ENCODE measurements at regions not wholly inside any gene's neighbourhood (a gene's known extent, or its start where the extent isn't known, plus 50 kb on each side); places are given as distances from the start of the nearest gene placed in this dataset.

GRCh38 chr2:133906926-133907325 is 338.7 kb upstream of the NCKAP5 start:
- no peak for TF ChIP-seq POLR2A (IDR thresholded peaks at IDR 0.05)
- no peak for TF ChIP-seq POLR2AphosphoS5 (IDR thresholded peaks at IDR 0.05)
- no peak for TF ChIP-seq CTCF (IDR thresholded peaks at IDR 0.05)
- TF ChIP-seq EP300 (IDR thresholded peaks at IDR 0.05): no peak
- Histone ChIP-seq H3K27me3 (no peaks in the 10 kb centered on the region), H3K27ac (no peak overlapping the region), H3K4me3 (no peak overlapping the region), H3K4me1 (no peaks in the 10 kb centered on the region), H3K9me3 (no peaks in the 10 kb centered on the region), H3K36me3 (no peaks in the 10 kb centered on the region)
- DNase-seq (no peak), ATAC-seq (ENCODE audit: low FRiP score in 2 of 2) (no peak)

GRCh38 chr2:133908171-133908570 is 339.9 kb upstream of the NCKAP5 start:
- Histone ChIP-seq H3K27me3 (no peaks in the 10 kb centered on the region), H3K36me3 (no peaks in the 10 kb centered on the region), H3K4me3 (no peak overlapping the region), H3K27ac (no peak overlapping the region), H3K9me3 (no peaks in the 10 kb centered on the region), H3K4me1 (no peaks in the 10 kb centered on the region)
- ATAC-seq (ENCODE audit: low FRiP score in 2 of 2) (no peak), DNase-seq (no peak)
- TF ChIP-seq EP300 (IDR thresholded peaks at IDR 0.05) (no peak), CTCF (IDR thresholded peaks at IDR 0.05) (no peak), POLR2AphosphoS5 (IDR thresholded peaks at IDR 0.05) (no peak), POLR2A (IDR thresholded peaks at IDR 0.05) (no peak)

- 77 to 86% methylated on average over 1 of the region's 1 CpG for WGBS, 2 donors
- Histone ChIP-seq H3K9me3 (no peaks in the 10 kb centered on the region), H3K4me1 (no peaks in the 10 kb centered on the region), H3K36me3 (no peaks in the 10 kb centered on the region), H3K27ac (no peak overlapping the region), H3K27me3 (no peaks in the 10 kb centered on the region), H3K4me3 (no peak overlapping the region)
- ATAC-seq (ENCODE audit: low FRiP score in 2 of 2) (no peak), DNase-seq (no peak)
- TF ChIP-seq POLR2A (IDR thresholded peaks at IDR 0.05): no peak
- TF ChIP-seq EP300 (IDR thresholded peaks at IDR 0.05): no peak
- TF ChIP-seq POLR2AphosphoS5 (IDR thresholded peaks at IDR 0.05): no peak
- TF ChIP-seq CTCF (IDR thresholded peaks at IDR 0.05): no peak
Measured at GRCh38 chr2:133918141-133918540, 335.7 kb upstream of the MGAT5 start.

GRCh38 chr2:133919285-133919684 is 334.6 kb upstream of the MGAT5 start:
- WGBS, 2 donors: 40 to 46% methylated on average over 3 of the region's 3 CpGs
- Histone ChIP-seq H3K36me3 (no peaks in the 10 kb centered on the region), H3K27me3 (no peaks in the 10 kb centered on the region), H3K4me1 (no peaks in the 10 kb centered on the region), H3K27ac (no peak overlapping the region), H3K4me3 (no peak overlapping the region), H3K9me3 (no peaks in the 10 kb centered on the region)
- DNase-seq: no peak
- ATAC-seq (ENCODE audit: low FRiP score in 2 of 2): no peak
- TF ChIP-seq CTCF (IDR thresholded peaks at IDR 0.05) (no peak), EP300 (IDR thresholded peaks at IDR 0.05) (no peak)

GRCh38 chr2:133927894-133928293 is 326.0 kb upstream of the MGAT5 start:
- H3K4me1 ChIP-seq: no peaks in the 10 kb centered on the region
- ATAC-seq (ENCODE audit: low FRiP score in 2 of 2) (no peak), DNase-seq (no peak)
- H3K27ac ChIP-seq: no peak overlapping the region
- TF ChIP-seq EP300 (IDR thresholded peaks at IDR 0.05): no peak
- TF ChIP-seq POLR2AphosphoS5 (IDR thresholded peaks at IDR 0.05): no peak
- TF ChIP-seq POLR2A (IDR thresholded peaks at IDR 0.05): no peak
- no peak for TF ChIP-seq CTCF (IDR thresholded peaks at IDR 0.05)
- H3K9me3 ChIP-seq: no peaks in the 10 kb centered on the region
- H3K4me3 ChIP-seq: no peak overlapping the region
- 88 to 93% methylated on average over 2 of the region's 2 CpGs for WGBS, 2 donors
- no peaks in the 10 kb centered on the region for H3K36me3 ChIP-seq
- no peaks in the 10 kb centered on the region for H3K27me3 ChIP-seq

Measured in upper lobe of left lung (tissue), 6 donors.